ENCODE measurements at regions not wholly inside any gene's neighbourhood (a gene's known extent, or its start where the extent isn't known, plus 50 kb on each side); places are given as distances from the start of the nearest gene placed in this dataset.
"Not testable (repeated sequence)": the region's sequence is repeated elsewhere in the genome, so short reads cannot be mapped to it uniquely, and the experiment has no call there.

DNA sequence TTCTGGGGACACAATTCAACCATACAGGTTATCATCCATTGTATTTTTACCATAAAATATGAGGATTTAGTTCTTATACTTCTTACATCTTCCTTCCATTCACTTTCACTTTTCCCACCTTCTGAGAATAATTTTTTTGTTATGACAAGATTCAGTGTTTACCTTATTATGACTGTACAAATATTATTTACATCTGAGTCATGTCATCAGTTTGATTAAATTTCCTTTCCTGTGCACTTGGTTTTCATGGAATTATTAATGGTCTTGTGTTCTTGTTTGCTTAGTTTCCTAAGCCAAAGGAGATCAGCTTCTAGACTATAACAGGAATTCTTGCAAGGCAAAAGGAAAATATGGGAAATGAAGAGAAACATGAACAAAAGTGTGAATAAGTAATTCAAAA lies 366.5 kb downstream of the TMEM38B start:
- no peak for DNase-seq

DNA sequence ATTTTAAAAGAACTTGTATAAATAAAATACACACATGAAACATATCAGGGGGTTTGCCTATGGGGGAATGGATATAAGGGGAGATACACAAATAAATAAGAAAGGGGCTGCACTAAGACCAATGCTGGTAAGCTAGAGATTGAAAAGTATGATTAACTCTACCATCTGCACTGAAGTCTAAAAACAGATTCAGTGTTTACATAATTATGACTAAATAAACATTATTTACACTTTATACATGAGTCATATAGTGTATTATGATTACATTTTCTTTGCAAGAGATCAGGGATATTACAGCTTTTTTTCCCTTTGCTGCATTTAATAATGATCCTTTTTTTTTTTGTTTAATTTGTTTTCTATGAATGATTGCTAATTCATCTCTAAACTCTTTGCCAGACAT lies 367.9 kb downstream of the TMEM38B start:
- DNase-seq: no peak

DNA sequence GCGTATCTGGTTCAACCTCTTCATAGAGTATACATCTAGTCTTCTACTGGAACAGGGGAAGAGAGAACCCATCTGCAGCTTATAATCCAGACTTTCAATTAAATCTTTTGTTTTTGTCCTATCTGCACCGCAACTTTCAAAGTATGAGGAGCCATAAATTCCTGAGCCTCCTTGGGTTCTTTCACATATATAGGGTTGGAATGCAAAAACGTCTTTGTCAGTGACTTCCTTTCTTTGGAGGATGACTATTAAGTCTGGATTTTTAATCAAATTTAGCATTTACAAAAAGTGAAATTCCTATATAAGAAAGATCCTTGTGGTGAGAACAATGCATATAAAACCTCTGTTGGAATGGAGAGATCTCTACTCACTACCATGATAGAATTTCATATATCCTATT lies 370.8 kb downstream of the TMEM38B start:
- no peak for DNase-seq

- no peak for DNase-seq
Measured at GRCh38 chr9:106065579-106066214, 371.4 kb downstream of the TMEM38B start.

DNA sequence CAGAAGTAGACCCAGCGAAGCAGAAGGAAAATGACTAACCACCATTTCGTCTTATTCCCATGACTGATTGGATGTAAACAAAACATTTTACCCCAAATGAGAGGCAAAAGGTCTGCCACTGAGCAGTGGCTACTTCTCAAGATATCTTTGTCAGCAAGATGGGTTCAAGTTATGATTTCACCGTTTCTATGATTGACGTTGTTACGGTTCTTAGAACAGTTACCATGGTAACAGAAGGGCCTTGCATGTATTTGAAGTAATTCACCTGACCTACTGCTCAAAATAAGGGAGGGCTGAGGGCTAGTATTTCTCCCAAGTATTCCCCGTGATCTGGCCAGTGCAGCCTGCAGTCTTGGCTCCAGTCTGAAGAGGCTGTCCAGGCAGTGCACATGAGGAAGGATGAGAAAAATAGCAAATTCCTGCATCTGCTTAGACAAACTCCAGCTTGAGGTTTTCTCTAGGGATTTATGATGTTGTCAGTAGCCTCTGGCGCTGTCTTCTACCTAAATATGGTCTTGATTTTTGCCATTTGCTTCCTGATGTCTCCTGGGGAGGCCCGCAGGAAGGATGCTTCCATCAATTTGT lies 372.7 kb downstream of the TMEM38B start:
- no peak for DNase-seq

- no peak for DNase-seq
Measured at GRCh38 chr9:106069241-106069640, 374.9 kb downstream of the TMEM38B start.

DNA sequence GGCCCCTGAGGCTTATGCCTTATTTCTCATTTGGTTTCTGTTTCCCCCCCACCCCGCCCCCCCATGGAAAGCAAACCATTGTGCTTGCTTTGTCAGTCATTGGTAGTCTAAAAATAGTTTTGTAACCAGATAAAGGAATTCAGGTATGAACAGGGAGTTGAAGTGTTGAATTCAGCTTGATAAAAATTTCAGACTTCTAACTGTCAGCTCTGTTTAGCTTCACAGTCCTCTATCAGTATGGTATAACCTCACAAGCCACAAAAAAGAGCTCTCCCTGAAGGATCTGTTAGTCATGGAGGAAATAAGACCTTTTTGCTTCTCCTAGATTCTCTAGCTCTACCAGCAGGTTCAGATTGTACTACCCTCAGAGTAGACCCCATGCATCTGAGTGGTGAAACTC lies 378.1 kb downstream of the TMEM38B start:
- no peak for DNase-seq

GRCh38 chr9:106074006-106074405 lies 379.7 kb downstream of the TMEM38B start:
- no peak for DNase-seq

DNA sequence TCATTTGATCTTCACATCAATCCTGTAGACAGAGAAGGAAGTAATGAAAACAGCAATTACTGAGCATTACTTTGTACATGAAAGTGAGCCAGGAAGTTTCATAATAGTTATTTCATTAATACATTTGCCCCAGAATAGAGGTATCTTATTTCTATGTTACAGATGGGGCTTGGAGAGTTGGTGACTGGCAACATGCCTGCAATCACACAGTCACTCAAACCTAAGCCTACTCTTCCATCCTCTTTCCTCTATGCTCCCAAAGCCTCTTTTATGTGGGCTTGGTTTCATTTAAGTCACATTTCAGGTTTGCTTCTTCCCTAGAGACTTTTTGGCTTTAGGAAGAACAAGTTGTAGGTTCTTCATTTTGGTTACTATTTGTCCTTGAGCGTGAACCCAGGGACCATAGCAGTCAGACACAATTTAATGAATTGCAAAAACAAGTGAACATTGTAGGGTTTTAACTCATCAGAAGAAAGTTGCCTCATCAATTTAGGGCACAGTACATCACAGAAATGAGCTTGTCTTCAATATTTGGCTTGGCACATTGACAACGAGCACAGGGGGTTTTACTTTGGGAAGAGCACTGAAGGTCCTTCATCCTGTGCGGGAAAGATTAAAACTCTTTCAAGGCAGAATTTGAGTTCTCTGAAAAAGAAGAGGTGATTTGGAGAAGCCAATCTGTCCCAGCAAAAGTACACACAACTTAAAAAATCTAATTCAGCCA lies 381.1 kb downstream of the TMEM38B start:
- DNase-seq: no peak

GRCh38 chr9:106075960-106076327 lies 381.6 kb downstream of the TMEM38B start:
- DNase-seq: no peak

GRCh38 chr9:106076711-106077110 lies 382.4 kb downstream of the TMEM38B start:
- no peak for DNase-seq

- no peak for DNase-seq
Measured at GRCh38 chr9:106077731-106078130, 383.4 kb downstream of the TMEM38B start.

DNA sequence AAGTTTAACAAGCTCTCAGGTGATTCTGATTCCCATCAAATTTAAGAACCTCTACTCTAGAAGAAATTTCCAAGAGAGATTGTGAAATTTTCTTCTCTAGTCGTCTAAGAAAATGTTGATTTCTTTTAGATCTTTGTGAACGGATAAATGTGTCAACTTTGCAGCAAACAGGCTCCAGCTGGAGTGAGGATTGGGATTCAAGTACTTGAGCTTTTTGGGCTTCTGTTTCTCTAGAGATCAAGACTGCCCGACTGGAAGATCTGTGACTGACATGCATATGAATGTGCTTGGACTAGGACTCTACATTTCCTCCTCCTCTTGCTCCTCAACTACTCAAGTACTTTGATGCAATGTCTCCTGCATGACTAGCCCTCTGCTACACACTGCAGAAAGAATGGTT lies 388.3 kb downstream of the TMEM38B start:
- DNase-seq: no peak

DNA sequence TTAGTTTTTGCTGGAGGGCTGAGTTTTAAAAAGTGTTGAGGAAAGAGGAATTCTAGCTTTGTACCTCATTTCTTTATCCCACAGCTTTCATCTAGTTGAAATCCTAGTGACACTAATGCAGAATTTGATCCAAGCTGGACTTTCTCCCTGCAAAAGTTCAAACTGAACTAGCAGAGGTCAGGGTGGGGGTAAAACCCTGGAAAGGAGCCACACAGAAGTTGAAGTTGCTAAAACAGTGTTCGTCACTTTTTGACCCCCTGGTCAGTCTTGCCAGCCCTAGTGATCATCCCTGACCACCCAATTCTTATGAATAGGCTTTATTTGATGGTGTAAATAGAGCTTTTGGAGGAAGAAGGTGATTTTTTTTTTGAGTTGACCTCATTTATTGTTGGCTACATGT lies 390.4 kb downstream of the TMEM38B start:
- no peak for DNase-seq

DNA sequence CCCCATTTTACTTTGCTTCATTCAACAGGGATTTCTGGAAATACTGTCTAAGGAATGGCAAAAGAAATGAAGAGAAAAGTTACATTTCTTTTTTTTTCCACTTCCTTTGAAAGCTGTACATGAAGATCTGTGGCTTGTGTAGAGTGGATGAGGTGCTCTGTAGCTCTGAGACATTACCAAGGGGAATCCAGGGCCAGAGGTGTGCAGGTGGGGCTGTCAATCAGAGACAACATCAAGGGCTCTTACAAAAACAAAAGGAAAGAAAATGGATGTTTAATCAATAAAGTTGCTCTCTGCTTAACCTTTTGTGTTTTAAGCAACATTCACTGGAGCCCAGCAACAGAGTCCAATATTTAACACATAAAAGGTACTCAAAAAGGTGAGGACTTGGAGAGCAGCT lies 391.1 kb downstream of the TMEM38B start:
- DNase-seq: no peak

GRCh38 chr9:106092083-106092482 lies 397.7 kb downstream of the TMEM38B start:
- no peak for DNase-seq

DNA sequence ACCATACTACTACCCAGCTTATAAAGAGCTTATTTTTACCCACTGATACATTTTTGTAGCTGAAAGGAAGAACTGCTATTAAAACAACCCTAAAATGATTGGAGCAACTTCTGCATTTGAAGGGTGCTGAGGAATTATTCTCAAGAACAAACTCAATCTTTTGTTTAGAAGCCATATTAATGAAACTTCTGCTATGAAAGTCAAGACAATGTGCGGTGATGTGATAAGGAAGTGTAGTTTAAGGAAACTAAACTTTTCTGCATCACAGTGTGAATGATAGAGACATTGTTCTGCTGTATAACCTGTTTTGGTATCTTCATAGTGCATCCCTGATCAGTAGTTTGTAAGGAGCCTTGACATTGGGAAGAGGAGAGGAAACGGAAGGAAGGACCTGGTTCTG lies 408.5 kb downstream of the TMEM38B start:
- DNase-seq: no peak

DNA sequence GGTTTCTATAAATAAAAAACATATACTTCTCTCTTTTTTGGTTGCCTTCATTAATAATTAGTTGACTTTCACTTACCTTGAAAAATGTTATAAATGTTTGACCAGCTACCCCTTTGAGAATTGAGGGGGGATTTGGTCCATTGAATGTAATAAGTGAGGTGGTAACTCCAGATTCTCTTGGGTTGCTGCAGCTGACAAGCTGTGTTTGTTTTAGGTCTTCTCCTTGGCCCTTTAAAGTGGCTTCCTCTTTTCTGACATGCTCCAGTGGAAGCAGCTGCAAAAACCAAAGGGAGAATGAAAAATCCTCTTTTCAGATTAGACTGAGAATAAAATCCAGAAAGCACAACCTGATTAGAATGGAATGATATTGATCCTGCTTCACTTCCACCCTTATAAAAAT lies 410.5 kb downstream of the TMEM38B start:
- DNase-seq: no peak

GRCh38 chr9:106106396-106106795 lies 412.1 kb downstream of the TMEM38B start:
- DNase-seq: no peak

DNA sequence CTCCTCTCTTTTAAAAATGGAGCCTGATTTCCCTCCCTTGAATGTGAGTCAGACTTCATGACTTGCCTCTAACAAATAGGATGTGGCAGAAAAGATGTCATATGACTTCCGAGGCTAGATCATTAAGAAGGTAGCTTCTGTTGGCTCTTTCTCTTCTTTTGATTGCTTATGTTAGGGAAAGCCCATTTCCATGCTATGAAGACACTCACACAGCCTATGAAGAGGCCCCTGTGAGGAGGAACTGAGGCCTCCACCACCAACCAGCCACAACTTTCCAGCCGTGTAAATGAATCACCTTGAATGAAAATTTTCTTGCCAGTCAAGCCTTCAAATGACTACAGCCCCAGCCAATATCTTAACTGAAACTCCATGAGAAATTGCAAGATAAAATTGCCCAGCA lies 413.4 kb downstream of the TMEM38B start:
- no peak for DNase-seq

DNA sequence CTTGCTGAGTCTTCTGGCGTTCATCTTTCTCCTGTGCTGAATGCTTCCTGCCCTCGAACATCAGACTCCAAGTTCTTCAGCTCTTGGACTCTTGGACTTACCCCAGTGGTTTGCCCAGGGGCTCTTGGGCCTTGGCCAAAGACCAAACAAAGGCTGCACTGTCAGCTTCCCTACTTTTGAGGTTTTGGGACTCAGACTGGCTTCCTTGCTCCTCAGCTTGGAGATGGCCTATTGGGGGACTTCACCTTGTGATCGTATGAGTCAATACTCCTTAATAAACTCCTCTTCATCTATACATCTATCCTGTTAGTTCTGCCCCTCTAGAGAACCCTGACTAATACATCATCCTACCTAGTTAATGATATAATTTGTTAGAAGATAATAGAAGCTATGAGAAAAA lies 415.4 kb downstream of the TMEM38B start:
- not testable (repeated sequence) for DNase-seq

DNA sequence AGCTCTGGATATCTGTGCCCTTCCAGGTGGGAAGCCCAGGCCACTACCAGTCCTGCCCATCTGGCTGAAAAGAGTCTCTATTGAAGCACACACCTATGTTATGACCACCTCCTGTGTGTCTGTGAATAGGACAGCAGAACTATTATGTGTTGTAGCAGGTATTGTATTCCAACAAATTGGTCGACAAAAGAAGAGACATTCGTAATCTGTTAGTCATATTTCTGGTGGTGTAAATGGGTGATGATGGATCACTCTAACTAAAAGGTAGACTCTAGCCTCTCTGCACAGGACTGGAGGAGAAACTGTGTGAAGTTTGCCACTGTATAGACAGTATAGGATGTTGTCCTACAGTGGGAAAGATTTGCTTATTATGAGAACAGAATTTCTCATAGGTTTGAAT lies 416.1 kb downstream of the TMEM38B start:
- no peak for DNase-seq

DNA sequence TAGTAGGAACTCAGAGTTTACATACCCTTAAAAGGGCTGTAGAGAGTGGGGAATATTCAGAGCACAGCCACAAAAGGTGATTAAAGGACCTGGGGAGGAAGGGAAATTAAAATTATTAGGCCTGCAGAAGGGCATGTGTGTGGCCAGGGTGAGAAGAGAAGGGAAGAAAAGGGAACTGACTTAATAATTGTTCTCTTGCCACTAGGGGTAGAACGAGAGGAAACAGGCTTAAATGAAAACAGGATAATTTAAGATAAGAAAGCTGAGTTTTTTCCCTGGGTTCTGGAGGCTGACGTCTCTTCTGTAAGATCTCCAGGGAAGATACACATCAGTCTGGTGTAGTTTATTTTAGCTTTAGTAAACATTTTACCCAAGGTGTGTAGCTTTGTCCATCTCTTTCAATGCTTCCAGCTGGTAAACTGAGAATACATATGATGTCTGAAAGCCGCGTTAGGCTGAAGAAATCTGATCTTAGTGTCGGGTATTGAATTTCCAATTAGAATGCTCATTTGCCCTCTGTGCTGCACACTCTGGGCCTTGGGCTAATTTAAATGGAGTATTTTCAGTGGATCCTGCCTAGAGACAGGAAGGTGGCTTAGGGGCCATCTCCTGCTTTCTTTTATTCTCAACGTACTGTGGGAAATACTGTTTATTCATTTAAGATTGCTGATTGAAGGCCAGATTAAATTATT lies 416.8 kb downstream of the TMEM38B start:
- peak; percentile 25 for DNase-seq

DNA sequence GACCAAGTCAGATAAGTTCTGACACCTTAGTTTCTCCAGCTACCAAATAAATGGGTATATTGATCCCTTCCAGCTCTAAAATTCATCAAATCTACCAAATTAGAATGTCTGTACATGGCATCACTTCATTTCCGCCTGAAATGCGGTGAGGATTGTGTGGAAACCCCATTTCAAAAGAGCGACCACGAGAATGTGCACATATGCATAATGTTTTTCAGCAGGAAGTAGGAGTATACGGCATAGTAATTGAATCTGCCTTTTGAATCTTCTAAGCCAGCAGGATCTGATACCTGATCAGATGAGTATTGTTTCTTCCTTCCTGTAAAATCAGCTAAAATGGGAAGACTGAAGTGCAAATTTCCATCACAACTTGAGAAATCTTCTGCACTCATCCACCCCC lies 418.6 kb downstream of the TMEM38B start:
- DNase-seq: no peak
